Sigmoid colon (tissue), 6 donors: ENCODE measurements at regions not wholly inside any gene's neighbourhood (a gene's known extent, or its start where the extent isn't known, plus 50 kb on each side); places are given as distances from the start of the nearest gene placed in this dataset.

Source experiments
- DNase-seq: peaks from one replicate; pipeline ENCODE4 v3.0.0-alpha.2; 2019
- H3K27ac ChIP-seq, 4 donors: fragments of 200-600 bp; sonication (generic); one replicate each; pipeline ENCODE4 v1.5.1; 2016 to 2019; ENCODE audit warnings: mild to moderate bottlenecking in 1 of 4
- H3K27me3 ChIP-seq, 3 donors: fragments of 200-600 bp; sonication (generic); one replicate each; pipeline ENCODE4 v1.5.1; 2019; ENCODE audit warnings: mild to moderate bottlenecking in 1 of 3
- H3K36me3 ChIP-seq, 4 donors: fragments of 200-600 bp; sonication (generic); one replicate each; pipeline ENCODE4 v1.5.1; 2016 to 2019
- H3K4me1 ChIP-seq, 4 donors: fragments of 200-600 bp; sonication (generic); one replicate each; pipeline ENCODE4 v1.5.1; 2017 to 2019
- H3K4me3 ChIP-seq, 4 donors: fragments of 200-600 bp; sonication (generic); one replicate each; pipeline ENCODE4 v1.5.1; 2017 to 2019; ENCODE audit warnings: mild to moderate bottlenecking in 2 of 4, moderate library complexity in 1 of 4
- H3K9me3 ChIP-seq, 4 donors: fragments of 200-600 bp in 3 of 4; sonication (generic) in 3 of 4; one replicate each; pipeline versions ENCODE4 v1.5.1 to v1.6.1; 2013 to 2019
- EP300 ChIP-seq, 4 donors: sonication (generic); formaldehyde crosslinking; IDR thresholded peaks; one replicate each; pipeline ENCODE4 v1.6.1; 2017; ENCODE audit warnings: antibody characterized with exemption in 4 of 4
- POLR2A ChIP-seq, 2 donors: fragments of 450-650 bp; IDR thresholded peaks; one replicate each; pipeline ENCODE4 v1.6.1; 2016; ENCODE audit warnings: antibody characterized with exemption in 2 of 2, mild to moderate bottlenecking in 2 of 2, moderate library complexity in 2 of 2
- POLR2AphosphoS5 ChIP-seq, 4 donors: sonication (generic); formaldehyde crosslinking; IDR thresholded peaks; one replicate each; pipeline ENCODE4 v1.6.1; 2017; ENCODE audit warnings: antibody characterized with exemption in 4 of 4
- WGBS, 2 donors: extraction: QIAGEN DNeasy Blood & Tissue Kit; methylation state at CpG; one replicate each; pipeline ENCODE4 v1.1.7; 2013; 5-methylcytosine and 5-hydroxymethylcytosine counted together
- intact Hi-C: fragments of 100-400 bp; cut with DNase I; formaldehyde crosslinking; loops from one replicate; pipeline ENCODE4 v1.15.1; 2023
- TF ChIP-seq, protein P1 (sequence below), 4 experiments: fragments of 450-650 bp in 3 of 4; fragments of 200-600 bp in 1 of 4; IDR thresholded peaks; one replicate each; pipeline ENCODE4 v1.5.1; 2016 to 2019; ENCODE audit warnings: antibody characterized with exemption in 4 of 4, mild to moderate bottlenecking in 3 of 4, moderate library complexity in 2 of 4
- donor health status: healthy with polysubstance abuse.
- donor health status: healthy.

DNA sequence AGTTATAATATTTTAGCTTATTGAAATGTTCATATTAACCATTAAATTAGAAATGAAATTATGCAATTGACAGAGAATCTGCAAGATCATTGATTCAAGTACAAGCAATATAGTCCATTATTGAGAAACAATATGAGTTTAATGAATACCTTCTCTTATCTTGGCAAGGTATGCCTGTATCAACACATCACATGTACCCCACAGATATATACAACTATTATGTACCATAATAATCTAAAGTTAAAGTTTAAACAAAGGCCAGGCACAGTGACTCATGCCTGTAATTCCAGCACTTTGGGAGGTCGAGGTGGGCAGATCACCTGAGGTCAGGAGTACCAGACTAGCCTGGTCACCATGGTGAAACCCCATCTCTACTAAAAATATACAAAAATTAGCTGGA lies 514.7 kb downstream of the PCDH7 start:
- H3K4me1 ChIP-seq: peaks cover 0 to 2% (median under 1%) of the 10 kb centered on the region in 4 donors
- TF ChIP-seq, protein P1, sequence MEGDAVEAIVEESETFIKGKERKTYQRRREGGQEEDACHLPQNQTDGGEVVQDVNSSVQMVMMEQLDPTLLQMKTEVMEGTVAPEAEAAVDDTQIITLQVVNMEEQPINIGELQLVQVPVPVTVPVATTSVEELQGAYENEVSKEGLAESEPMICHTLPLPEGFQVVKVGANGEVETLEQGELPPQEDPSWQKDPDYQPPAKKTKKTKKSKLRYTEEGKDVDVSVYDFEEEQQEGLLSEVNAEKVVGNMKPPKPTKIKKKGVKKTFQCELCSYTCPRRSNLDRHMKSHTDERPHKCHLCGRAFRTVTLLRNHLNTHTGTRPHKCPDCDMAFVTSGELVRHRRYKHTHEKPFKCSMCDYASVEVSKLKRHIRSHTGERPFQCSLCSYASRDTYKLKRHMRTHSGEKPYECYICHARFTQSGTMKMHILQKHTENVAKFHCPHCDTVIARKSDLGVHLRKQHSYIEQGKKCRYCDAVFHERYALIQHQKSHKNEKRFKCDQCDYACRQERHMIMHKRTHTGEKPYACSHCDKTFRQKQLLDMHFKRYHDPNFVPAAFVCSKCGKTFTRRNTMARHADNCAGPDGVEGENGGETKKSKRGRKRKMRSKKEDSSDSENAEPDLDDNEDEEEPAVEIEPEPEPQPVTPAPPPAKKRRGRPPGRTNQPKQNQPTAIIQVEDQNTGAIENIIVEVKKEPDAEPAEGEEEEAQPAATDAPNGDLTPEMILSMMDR (IDR thresholded peaks at IDR 0.05): no peak
- no peak for TF ChIP-seq POLR2AphosphoS5 (IDR thresholded peaks at IDR 0.05)
- TF ChIP-seq EP300 (IDR thresholded peaks at IDR 0.05): no peak
- no peak for TF ChIP-seq POLR2A (IDR thresholded peaks at IDR 0.05)
- no peak overlapping the region for H3K4me3 ChIP-seq
- DNase-seq: no peak
- no peaks in the 10 kb centered on the region for H3K27me3 ChIP-seq
- H3K36me3 ChIP-seq: no peaks in the 10 kb centered on the region
- intact Hi-C loops: no loop called here
- no peak overlapping the region for H3K27ac ChIP-seq
- peaks cover 0 to 1% (median 0%) of the 10 kb centered on the region in 4 donors for H3K9me3 ChIP-seq
- WGBS, 2 donors: 13 to 61% methylated on average over 1 of the region's 1 CpG

DNA sequence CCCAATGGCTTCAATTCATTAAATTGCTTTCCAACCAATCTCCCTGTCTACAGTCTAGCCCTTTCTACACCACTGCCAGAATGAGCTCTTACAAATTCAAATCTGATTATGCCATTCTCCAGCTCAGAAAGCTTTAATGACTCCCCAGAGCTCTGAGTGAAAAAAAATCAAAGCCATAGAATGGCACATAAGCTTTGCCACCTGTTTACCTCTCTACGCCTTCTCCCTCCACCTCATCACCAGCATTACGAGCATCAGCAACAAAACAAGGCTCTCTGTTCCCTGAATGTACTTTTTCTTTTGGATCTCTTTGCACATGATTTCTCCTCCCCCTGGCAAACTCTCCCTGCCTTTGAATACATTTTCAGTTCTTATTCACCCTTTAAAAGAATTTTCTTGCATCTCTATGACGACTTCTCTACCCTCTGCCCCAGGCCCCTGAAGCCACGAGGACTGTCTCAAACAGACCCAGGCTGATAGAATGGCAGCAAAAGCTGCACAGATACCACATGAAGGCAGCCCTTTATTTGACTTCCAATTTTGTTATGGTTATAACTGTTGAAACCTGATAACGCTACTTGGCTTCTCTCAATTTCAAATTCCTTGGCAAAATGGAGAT lies 516.0 kb downstream of the PCDH7 start:
- intact Hi-C loops: no loop called here
- WGBS, 2 donors: 85 to 86% methylated on average over 5 of the region's 5 CpGs
- no peaks in the 10 kb centered on the region for H3K27me3 ChIP-seq

DNA sequence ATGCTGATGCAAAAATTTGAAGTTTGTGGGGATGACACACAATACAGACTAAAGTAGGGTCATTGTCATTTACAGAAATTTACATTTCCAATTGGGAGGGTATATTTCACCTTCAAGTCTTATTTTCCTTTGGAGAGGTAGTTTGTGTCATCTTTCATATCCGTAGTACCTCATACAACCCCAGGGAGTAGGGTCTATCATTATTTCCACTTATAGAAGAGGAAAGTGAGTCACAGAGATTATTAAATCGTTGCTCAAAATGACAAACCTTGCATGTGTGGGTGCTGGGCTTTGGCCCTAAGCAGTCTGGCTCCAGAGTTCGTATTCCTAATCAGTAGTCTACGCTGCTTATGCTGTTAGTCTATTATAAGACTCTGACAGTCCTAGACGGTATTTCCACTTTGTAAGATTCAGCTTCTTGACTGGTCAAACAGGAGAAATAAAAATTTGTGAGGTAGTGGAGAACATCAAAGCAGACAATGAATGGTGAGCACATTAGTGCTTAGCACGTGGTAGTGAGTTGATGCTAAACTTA lies 516.5 kb downstream of the PCDH7 start:
- Histone ChIP-seq H3K4me3 (no peak overlapping the region), H3K27me3 (no peaks in the 10 kb centered on the region), H3K36me3 (no peaks in the 10 kb centered on the region), H3K9me3 (peaks cover 0 to 1% (median 0%) of the 10 kb centered on the region in 4 donors), H3K4me1 (peaks cover 0 to 7% (median 2%) of the 10 kb centered on the region in 4 donors), H3K27ac (no peak overlapping the region)
- TF ChIP-seq, protein P1 (IDR thresholded peaks at IDR 0.05): no peak
- TF ChIP-seq POLR2A (IDR thresholded peaks at IDR 0.05): no peak
- no peak for TF ChIP-seq EP300 (IDR thresholded peaks at IDR 0.05)
- no peak for TF ChIP-seq POLR2AphosphoS5 (IDR thresholded peaks at IDR 0.05)
- no peak for DNase-seq
- intact Hi-C loops: no loop called here
- WGBS, 2 donors: 79 to 81% methylated on average over 6 of the region's 6 CpGs

More for the DNA sequence above, 516.0 kb downstream of the PCDH7 start:
- Histone ChIP-seq H3K36me3 (no peaks in the 10 kb centered on the region), H3K4me1 (peaks cover 0 to 7% (median 2%) of the 10 kb centered on the region in 4 donors), H3K27ac (no peak overlapping the region), H3K9me3 (peaks cover 0 to 1% (median 0%) of the 10 kb centered on the region in 4 donors), H3K4me3 (no peak overlapping the region)
- DNase-seq: no peak
- no peak for TF ChIP-seq POLR2AphosphoS5 (IDR thresholded peaks at IDR 0.05)
- no peak for TF ChIP-seq POLR2A (IDR thresholded peaks at IDR 0.05)
- no peak for TF ChIP-seq EP300 (IDR thresholded peaks at IDR 0.05)
- TF ChIP-seq, protein P1 (IDR thresholded peaks at IDR 0.05): no peak

DNA sequence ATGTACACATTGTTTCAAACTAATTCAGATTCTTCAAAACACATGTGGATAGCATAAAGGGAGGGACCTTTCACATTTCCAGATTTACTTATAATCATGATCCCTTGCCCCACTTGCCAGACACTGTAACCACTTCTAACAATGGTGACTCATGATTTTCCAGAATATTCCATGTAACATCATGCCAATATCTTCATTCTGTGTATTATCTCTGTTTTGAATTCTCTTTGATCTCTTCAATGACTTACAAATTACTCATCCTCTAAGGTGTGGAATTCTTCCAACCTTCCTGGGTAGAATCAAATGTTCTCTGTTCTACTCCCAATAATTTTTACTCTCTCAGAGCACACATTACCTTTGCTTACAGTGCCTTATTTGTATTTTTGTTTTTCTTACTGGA lies 517.1 kb downstream of the PCDH7 start:
- DNase-seq: no peak
- Histone ChIP-seq H3K36me3 (no peaks in the 10 kb centered on the region), H3K27me3 (no peaks in the 10 kb centered on the region), H3K9me3 (peaks cover 0 to 1% (median 0%) of the 10 kb centered on the region in 4 donors), H3K27ac (no peak overlapping the region), H3K4me3 (no peak overlapping the region), H3K4me1 (peaks cover 0 to 7% (median 2%) of the 10 kb centered on the region in 4 donors)
- intact Hi-C loops: no loop called here
- TF ChIP-seq POLR2A (IDR thresholded peaks at IDR 0.05): no peak
- TF ChIP-seq, protein P1 (IDR thresholded peaks at IDR 0.05): no peak
- no peak for TF ChIP-seq EP300 (IDR thresholded peaks at IDR 0.05)
- no peak for TF ChIP-seq POLR2AphosphoS5 (IDR thresholded peaks at IDR 0.05)
